Upper lobe of right lung (tissue), 1 donor: ENCODE measurements at regions not wholly inside any gene's neighbourhood (a gene's known extent, or its start where the extent isn't known, plus 50 kb on each side); places are given as distances from the start of the nearest gene placed in this dataset.

Experiments
- ATAC-seq: fragments of 200-7000 bp; cut with Tn5 transposase; one replicate; pipeline ENCODE4 v1.9.1; 2020; ENCODE audit warnings: mild to moderate bottlenecking, moderate library complexity
- DNase-seq: peaks from one replicate; pipeline ENCODE4 v3.0.0-alpha.2; 2020
- H3K27ac ChIP-seq: fragments of 200-600 bp; one replicate; pipeline ENCODE4 v1.8.0; 2022
- H3K27me3 ChIP-seq: fragments of 200-600 bp; one replicate; pipeline ENCODE4 v1.8.0; 2022; ENCODE audit warnings: mild to moderate bottlenecking
- H3K36me3 ChIP-seq: fragments of 200-600 bp; one replicate; pipeline ENCODE4 v1.8.0; 2022
- H3K4me1 ChIP-seq: fragments of 200-600 bp; one replicate; pipeline ENCODE4 v1.8.0; 2022
- H3K4me3 ChIP-seq: fragments of 200-600 bp; one replicate; pipeline ENCODE4 v1.8.0; 2022; ENCODE audit warnings: mild to moderate bottlenecking
- H3K9me3 ChIP-seq: fragments of 200-600 bp; one replicate; pipeline ENCODE4 v1.8.0; 2022
- intact Hi-C: fragments of 100-400 bp; cut with DNase I; formaldehyde crosslinking; loops from one replicate; pipeline ENCODE4 v1.11.0; 2022
- TF ChIP-seq, protein P1 (sequence below): fragments of 200-600 bp; IDR thresholded peaks from one replicate; pipeline ENCODE4 v1.8.0; 2022; ENCODE audit warnings: antibody characterized with exemption
- donor health status: DM: no; HTN: yes; CAD: no; lungs with severe emphysema.

DNA sequence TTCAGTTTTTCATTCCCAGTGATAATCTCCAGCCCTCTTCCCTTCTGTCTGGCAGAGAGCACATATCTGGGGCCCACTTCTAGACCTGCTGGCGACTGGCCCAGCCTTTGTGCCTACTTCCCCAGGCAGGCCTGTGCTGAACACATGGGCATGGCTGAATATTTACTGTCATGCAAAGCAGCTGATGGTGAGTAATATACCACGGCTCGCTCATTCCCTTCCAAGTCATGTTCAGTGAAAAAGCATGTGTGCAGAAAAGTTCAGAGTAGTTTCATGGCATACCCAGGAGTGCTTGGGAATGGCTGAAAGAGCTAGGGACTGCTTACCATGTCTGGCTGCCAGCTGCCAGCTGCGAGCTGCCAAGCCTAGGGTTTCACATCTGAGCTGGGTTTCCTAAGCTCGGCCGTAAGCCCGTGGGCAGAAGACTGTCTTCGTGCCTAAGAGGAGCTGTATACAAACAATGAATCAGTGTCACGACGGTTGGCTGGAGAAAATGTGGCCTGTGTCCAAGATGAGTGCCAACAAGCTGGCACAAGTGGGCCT is 179.9 kb upstream of the PELI2 start:
- Histone ChIP-seq H3K9me3 (no peaks in the 10 kb centered on the region), H3K27me3 (no peaks in the 10 kb centered on the region), H3K4me3 (no peak overlapping the region), H3K4me1 (no peaks in the 10 kb centered on the region), H3K27ac (no peak overlapping the region), H3K36me3 (no peaks in the 10 kb centered on the region)
- TF ChIP-seq, protein P1, sequence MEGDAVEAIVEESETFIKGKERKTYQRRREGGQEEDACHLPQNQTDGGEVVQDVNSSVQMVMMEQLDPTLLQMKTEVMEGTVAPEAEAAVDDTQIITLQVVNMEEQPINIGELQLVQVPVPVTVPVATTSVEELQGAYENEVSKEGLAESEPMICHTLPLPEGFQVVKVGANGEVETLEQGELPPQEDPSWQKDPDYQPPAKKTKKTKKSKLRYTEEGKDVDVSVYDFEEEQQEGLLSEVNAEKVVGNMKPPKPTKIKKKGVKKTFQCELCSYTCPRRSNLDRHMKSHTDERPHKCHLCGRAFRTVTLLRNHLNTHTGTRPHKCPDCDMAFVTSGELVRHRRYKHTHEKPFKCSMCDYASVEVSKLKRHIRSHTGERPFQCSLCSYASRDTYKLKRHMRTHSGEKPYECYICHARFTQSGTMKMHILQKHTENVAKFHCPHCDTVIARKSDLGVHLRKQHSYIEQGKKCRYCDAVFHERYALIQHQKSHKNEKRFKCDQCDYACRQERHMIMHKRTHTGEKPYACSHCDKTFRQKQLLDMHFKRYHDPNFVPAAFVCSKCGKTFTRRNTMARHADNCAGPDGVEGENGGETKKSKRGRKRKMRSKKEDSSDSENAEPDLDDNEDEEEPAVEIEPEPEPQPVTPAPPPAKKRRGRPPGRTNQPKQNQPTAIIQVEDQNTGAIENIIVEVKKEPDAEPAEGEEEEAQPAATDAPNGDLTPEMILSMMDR, result no peak
- ATAC-seq, result no peak
- intact Hi-C loops, result no loop called here
- DNase-seq, result no peak

GRCh38 chr14:55942076-55942654 is 176.0 kb upstream of the PELI2 start:
- no peak overlapping the region for H3K4me3 ChIP-seq
- DNase-seq (no peak), ATAC-seq (no peak)
- intact Hi-C loops, result no loop called here
- no peaks in the 10 kb centered on the region for H3K9me3 ChIP-seq
- no peaks in the 10 kb centered on the region for H3K4me1 ChIP-seq
- H3K27me3 ChIP-seq, result no peaks in the 10 kb centered on the region
- no peaks in the 10 kb centered on the region for H3K36me3 ChIP-seq
- TF ChIP-seq, protein P1, result no peak
- no peak overlapping the region for H3K27ac ChIP-seq

- no peaks in the 10 kb centered on the region for H3K9me3 ChIP-seq
- H3K36me3 ChIP-seq, result no peaks in the 10 kb centered on the region
- TF ChIP-seq, protein P1, result no peak
- H3K27ac ChIP-seq, result no peak overlapping the region
- no peaks in the 10 kb centered on the region for H3K4me1 ChIP-seq
- ATAC-seq (no peak), DNase-seq (no peak)
- intact Hi-C loops, result no loop called here
- H3K4me3 ChIP-seq, result no peak overlapping the region
- no peaks in the 10 kb centered on the region for H3K27me3 ChIP-seq
These were observed 175.4 kb upstream of the PELI2 start for GRCh38 chr14:55942826-55943225.

- H3K27me3 ChIP-seq, result no peaks in the 10 kb centered on the region
- TF ChIP-seq, protein P1, result no peak
- no peaks in the 10 kb centered on the region for H3K36me3 ChIP-seq
- no peaks in the 10 kb centered on the region for H3K9me3 ChIP-seq
- no peak for DNase-seq
- intact Hi-C loops, result no loop called here
- H3K27ac ChIP-seq, result no peak overlapping the region
- no peak overlapping the region for H3K4me3 ChIP-seq
- no peak for ATAC-seq
- H3K4me1 ChIP-seq, result no peaks in the 10 kb centered on the region
These were observed 173.5 kb upstream of the PELI2 start for GRCh38 chr14:55944757-55945156.

DNA sequence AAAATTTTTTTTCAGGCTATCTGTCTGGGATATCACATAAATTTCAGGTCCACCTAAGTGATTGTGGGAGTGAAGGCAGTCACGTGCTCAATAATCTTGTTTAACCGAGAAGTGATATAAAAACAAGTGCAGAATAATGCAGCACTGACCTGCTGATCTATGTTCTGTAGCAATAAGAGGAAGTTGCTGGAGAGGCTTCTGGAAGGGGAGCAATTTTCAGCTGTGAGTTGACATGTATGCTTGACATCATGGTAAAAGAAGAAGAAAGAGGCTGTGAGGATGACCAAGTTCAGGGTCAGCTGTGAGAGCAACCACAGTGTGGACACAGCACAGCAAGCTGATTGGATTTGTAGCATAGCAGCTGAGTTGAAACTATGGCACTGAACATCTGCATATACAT is 172.0 kb upstream of the PELI2 start:
- H3K36me3 ChIP-seq, result no peaks in the 10 kb centered on the region
- H3K4me1 ChIP-seq, result no peaks in the 10 kb centered on the region
- no peaks in the 10 kb centered on the region for H3K9me3 ChIP-seq
- H3K27me3 ChIP-seq, result no peaks in the 10 kb centered on the region
- TF ChIP-seq, protein P1, result no peak
- no peak overlapping the region for H3K27ac ChIP-seq
- DNase-seq, result no peak
- peak; percentile 13 for ATAC-seq
- H3K4me3 ChIP-seq, result no peak overlapping the region
- intact Hi-C loops, result no loop called here

DNA sequence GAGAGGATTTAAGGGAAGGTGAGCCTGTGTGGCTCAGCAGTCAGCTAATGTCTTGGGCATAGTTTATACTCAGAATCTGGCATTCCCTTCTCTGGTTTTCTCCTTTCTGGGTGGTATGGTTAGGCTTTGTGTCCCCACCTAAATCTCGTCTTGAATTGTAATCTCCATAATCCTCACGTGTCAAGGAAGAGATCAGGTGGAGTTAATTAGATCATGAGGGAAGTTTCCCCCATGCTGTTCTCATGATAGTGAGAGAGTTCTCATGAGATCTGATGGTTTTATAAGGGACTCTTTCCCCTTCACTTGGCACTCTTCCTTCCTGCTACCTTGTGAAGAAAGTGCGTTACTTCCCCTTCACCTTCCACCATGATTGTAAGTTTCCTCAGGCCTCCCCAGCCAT is 169.8 kb upstream of the PELI2 start:
- intact Hi-C loops, result no loop called here
- no peak overlapping the region for H3K27ac ChIP-seq
- no peaks in the 10 kb centered on the region for H3K36me3 ChIP-seq
- TF ChIP-seq, protein P1, result no peak
- no peaks in the 10 kb centered on the region for H3K4me1 ChIP-seq
- ATAC-seq (no peak), DNase-seq (no peak)
- no peaks in the 10 kb centered on the region for H3K27me3 ChIP-seq
- H3K4me3 ChIP-seq, result no peak overlapping the region
- no peaks in the 10 kb centered on the region for H3K9me3 ChIP-seq
